WTC11 (cell line): ENCODE measurements at regions not wholly inside any gene's neighbourhood (a gene's known extent, or its start where the extent isn't known, plus 50 kb on each side); places are given as distances from the start of the nearest gene placed in this dataset.

ENCODE experiments used
- ATAC-seq: fragments of 200-7000 bp; cut with Tn5 transposase; 2 replicates; pipeline ENCODE4 v1.10.0; 2021; ENCODE audit warnings: mild to moderate bottlenecking, moderate library complexity
- CTCF ChIA-PET: fragments of 300-600 bp; sonication (Branson Sonifier 250); formaldehyde crosslinking; loops from one replicate; lab custom pipeline; 2021; ENCODE audit warnings: antibody characterized with exemption; lab: Charles Lee
- POLR2A ChIA-PET: fragments of 350-600 bp; sonication (Branson Sonifier 250); formaldehyde crosslinking; loops from one replicate; lab custom pipeline; 2021; ENCODE audit warnings: antibody characterized with exemption; lab: Charles Lee
- DNase-seq: peaks from one replicate; pipeline ENCODE4 v3.0.0; 2021; ENCODE audit warnings: low spot score
- H3K27ac Mint-ChIP-seq: 2 replicates; pipeline ENCODE4 v1.8.0; 2021; ENCODE audit warnings: mixed read lengths
- H3K27me3 Mint-ChIP-seq: 2 replicates; pipeline ENCODE4 v1.8.0; 2021; ENCODE audit warnings: low read depth, mild to moderate bottlenecking, moderate library complexity, mixed read lengths
- H3K36me3 Mint-ChIP-seq: 2 replicates; pipeline ENCODE4 v1.8.0; 2021; ENCODE audit warnings: mixed read lengths
- H3K4me1 Mint-ChIP-seq: 2 replicates; pipeline ENCODE4 v1.8.0; 2022; ENCODE audit warnings: mixed read lengths
- H3K4me3 Mint-ChIP-seq: 2 replicates; pipeline ENCODE4 v1.8.0; 2021; ENCODE audit warnings: mild to moderate bottlenecking, moderate library complexity, mixed read lengths
- H3K9me3 Mint-ChIP-seq: 2 replicates; pipeline ENCODE4 v1.8.0; 2021; ENCODE audit warnings: mixed read lengths
- ATF6 ChIP-seq: sonication (generic); formaldehyde crosslinking; IDR thresholded peaks from 2 replicates; pipeline ENCODE4 v1.8.1; 2023; ENCODE audit warnings: mild to moderate bottlenecking, missing genetic modification reagents
- CBFB ChIP-seq: sonication (generic); formaldehyde crosslinking; IDR thresholded peaks from 2 replicates; pipeline ENCODE4 v1.8.1; 2022; ENCODE audit warnings: mild to moderate bottlenecking, low read depth, missing genetic modification reagents
- CDX4 ChIP-seq: fragments of 250-450 bp; sonication (Bioruptor Pico); IDR thresholded peaks from 2 replicates; pipeline ENCODE4 v1.9.0; 2021; ENCODE audit warnings: moderate library complexity, mild to moderate bottlenecking, inconsistent platforms, borderline replicate concordance
- CREM ChIP-seq: sonication (generic); formaldehyde crosslinking; IDR thresholded peaks from 2 replicates; pipeline ENCODE4 v1.8.1; 2022; ENCODE audit warnings: mild to moderate bottlenecking, missing genetic modification reagents, moderate library complexity
- ESRRA ChIP-seq: sonication (generic); formaldehyde crosslinking; IDR thresholded peaks from 2 replicates; pipeline ENCODE4 v1.8.1; 2022; ENCODE audit warnings: mild to moderate bottlenecking, missing genetic modification reagents, borderline replicate concordance
- ETV6 ChIP-seq: sonication (generic); formaldehyde crosslinking; IDR thresholded peaks from 2 replicates; pipeline ENCODE4 v1.8.1; 2022; ENCODE audit warnings: mild to moderate bottlenecking, missing genetic modification reagents
- HMGA2 ChIP-seq: fragments of 250-450 bp; sonication (Bioruptor Pico); IDR thresholded peaks from 2 replicates; pipeline ENCODE4 v1.4.0; 2021; ENCODE audit warnings: mild to moderate bottlenecking, moderate library complexity
- IRF2 ChIP-seq: sonication (generic); formaldehyde crosslinking; IDR thresholded peaks from 2 replicates; pipeline ENCODE4 v1.8.0; 2022; ENCODE audit warnings: low read depth, missing genetic modification reagents, borderline replicate concordance
- JAZF1 ChIP-seq: fragments of 250-450 bp; sonication (Bioruptor Pico); IDR thresholded peaks from 2 replicates; pipeline ENCODE4 v1.9.0; 2021; ENCODE audit warnings: moderate library complexity, mild to moderate bottlenecking, inconsistent platforms
- MXD4 ChIP-seq: fragments of 250-450 bp; sonication (Bioruptor Pico); IDR thresholded peaks from 2 replicates; pipeline ENCODE4 v1.8.0; 2021; ENCODE audit warnings: mild to moderate bottlenecking, moderate library complexity, borderline replicate concordance
- MYBL2 ChIP-seq: sonication (generic); formaldehyde crosslinking; IDR thresholded peaks from 2 replicates; pipeline ENCODE4 v1.8.1; 2023; ENCODE audit warnings: mild to moderate bottlenecking, moderate library complexity, missing genetic modification reagents
- NR2C2 ChIP-seq: sonication (generic); formaldehyde crosslinking; IDR thresholded peaks from 2 replicates; pipeline ENCODE4 v1.8.0; 2022; ENCODE audit warnings: mild to moderate bottlenecking, missing genetic modification reagents
- PREB ChIP-seq: sonication (generic); formaldehyde crosslinking; IDR thresholded peaks from 2 replicates; pipeline ENCODE4 v1.8.1; 2022; ENCODE audit warnings: mild to moderate bottlenecking, missing genetic modification reagents, moderate library complexity, borderline replicate concordance
- RELA ChIP-seq: sonication (generic); formaldehyde crosslinking; IDR thresholded peaks from 2 replicates; pipeline ENCODE4 v1.8.1; 2022; ENCODE audit warnings: missing genetic modification reagents, mild to moderate bottlenecking, borderline replicate concordance
- SOX15 ChIP-seq: fragments of 250-450 bp; sonication (Bioruptor Pico); IDR thresholded peaks from 2 replicates; pipeline ENCODE4 v1.9.0; 2021; ENCODE audit warnings: mild to moderate bottlenecking
- TP53 ChIP-seq: sonication (generic); formaldehyde crosslinking; IDR thresholded peaks from 2 replicates; pipeline ENCODE4 v1.8.1; 2023; ENCODE audit warnings: mild to moderate bottlenecking, missing genetic modification reagents
- ZMAT4 ChIP-seq: fragments of 250-450 bp; sonication (Bioruptor Pico); IDR thresholded peaks from 2 replicates; pipeline ENCODE4 v1.9.0; 2021; ENCODE audit warnings: mild to moderate bottlenecking
- ZNF138 ChIP-seq: sonication (generic); formaldehyde crosslinking; conservative IDR thresholded peaks from 2 replicates; pipeline ENCODE4 v1.8.1; 2022; ENCODE audit warnings: mild to moderate bottlenecking, moderate library complexity, missing genetic modification reagents
- ZNF219 ChIP-seq: sonication (generic); formaldehyde crosslinking; IDR thresholded peaks from 2 replicates; pipeline ENCODE4 v1.8.0; 2023; ENCODE audit warnings: missing genetic modification reagents, mild to moderate bottlenecking, borderline replicate concordance
- ZNF232 ChIP-seq: sonication (generic); formaldehyde crosslinking; IDR thresholded peaks from 2 replicates; pipeline ENCODE4 v1.8.0; 2022; ENCODE audit warnings: mild to moderate bottlenecking, missing genetic modification reagents
- TF ChIP-seq, protein P1 (sequence below): fragments of 250-450 bp; sonication (Bioruptor Pico); IDR thresholded peaks from 2 replicates; pipeline ENCODE4 v2.1.2; 2022; ENCODE audit warnings: mild to moderate bottlenecking, moderate library complexity
- TF ChIP-seq, protein P2 (sequence below): fragments of 200-600 bp; IDR thresholded peaks from 2 replicates; pipeline ENCODE4 v1.8.0; 2022; ENCODE audit warnings: antibody characterized with exemption
- TF ChIP-seq, protein P3 (sequence below): fragments of 250-450 bp; sonication (Bioruptor Pico); conservative IDR thresholded peaks from 2 replicates; pipeline ENCODE4 v1.9.0; 2021; ENCODE audit warnings: mild to moderate bottlenecking
- TF ChIP-seq, protein P4 (sequence below): fragments of 250-450 bp; sonication (Bioruptor Pico); IDR thresholded peaks from 2 replicates; pipeline ENCODE4 v1.8.0; 2021; ENCODE audit warnings: mild to moderate bottlenecking
- TF ChIP-seq, protein P5 (sequence below): sonication (generic); formaldehyde crosslinking; IDR thresholded peaks from 2 replicates; pipeline ENCODE4 v1.8.0; 2022; ENCODE audit warnings: mild to moderate bottlenecking, missing genetic modification reagents

DNA sequence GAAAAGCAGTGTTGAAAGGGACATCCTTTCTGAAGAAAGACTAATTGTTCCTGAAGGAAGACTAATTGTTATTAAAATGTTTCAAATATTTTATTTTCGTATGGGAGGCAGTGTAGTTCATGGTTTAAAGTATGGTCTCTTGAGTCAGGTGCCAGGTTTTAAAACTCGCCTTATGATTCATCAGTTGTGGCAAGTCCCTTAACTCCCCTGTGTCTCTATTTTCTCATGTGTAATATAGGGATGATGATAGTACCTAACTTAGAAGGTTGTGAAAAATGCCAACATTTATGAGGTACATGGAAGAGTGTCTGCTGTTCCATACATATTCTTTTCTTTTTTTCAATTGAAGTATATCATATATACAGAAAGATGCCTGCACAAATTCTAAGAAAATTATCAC, 414.2 kb upstream of the DIPK2B start:
- Mint-ChIP-seq H3K27me3 (no peaks in the 10 kb centered on the region), H3K36me3 (peaks cover 5% of the 10 kb centered on the region; the same call in 1 of the 2 replicates), H3K4me3 (no peak overlapping the region), H3K27ac (no peak overlapping the region), H3K9me3 (peaks cover 46% of the 10 kb centered on the region), H3K4me1 (0 out of 2 replicates have a peak, but pooled peaks cover 6% of the 10 kb centered on the region)
- ChIA-PET CTCF (no interaction called here), POLR2A (no interaction called here)
- DNase-seq (no peak), ATAC-seq (no peak)
- TF ChIP-seq MXD4 (CRISPR knock-in tag): no peak
- no peak for TF ChIP-seq ATF6
- TF ChIP-seq ZNF138 (CRISPR knock-in tag): no peak
- TF ChIP-seq CDX4 (CRISPR knock-in tag): no peak
- TF ChIP-seq RELA (CRISPR knock-in tag): no peak
- no peak for TF ChIP-seq NR2C2 (CRISPR knock-in tag)
- TF ChIP-seq JAZF1 (CRISPR knock-in tag): no peak
- no peak for TF ChIP-seq PREB
- TF ChIP-seq, protein P1, sequence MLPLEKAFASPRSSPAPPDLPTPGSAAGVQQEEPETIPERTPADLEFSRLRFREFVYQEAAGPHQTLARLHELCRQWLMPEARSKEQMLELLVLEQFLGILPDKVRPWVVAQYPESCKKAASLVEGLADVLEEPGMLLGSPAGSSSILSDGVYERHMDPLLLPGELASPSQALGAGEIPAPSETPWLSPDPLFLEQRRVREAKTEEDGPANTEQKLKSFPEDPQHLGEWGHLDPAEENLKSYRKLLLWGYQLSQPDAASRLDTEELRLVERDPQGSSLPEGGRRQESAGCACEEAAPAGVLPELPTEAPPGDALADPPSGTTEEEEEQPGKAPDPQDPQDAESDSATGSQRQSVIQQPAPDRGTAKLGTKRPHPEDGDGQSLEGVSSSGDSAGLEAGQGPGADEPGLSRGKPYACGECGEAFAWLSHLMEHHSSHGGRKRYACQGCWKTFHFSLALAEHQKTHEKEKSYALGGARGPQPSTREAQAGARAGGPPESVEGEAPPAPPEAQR: no peak
- TF ChIP-seq, protein P2, sequence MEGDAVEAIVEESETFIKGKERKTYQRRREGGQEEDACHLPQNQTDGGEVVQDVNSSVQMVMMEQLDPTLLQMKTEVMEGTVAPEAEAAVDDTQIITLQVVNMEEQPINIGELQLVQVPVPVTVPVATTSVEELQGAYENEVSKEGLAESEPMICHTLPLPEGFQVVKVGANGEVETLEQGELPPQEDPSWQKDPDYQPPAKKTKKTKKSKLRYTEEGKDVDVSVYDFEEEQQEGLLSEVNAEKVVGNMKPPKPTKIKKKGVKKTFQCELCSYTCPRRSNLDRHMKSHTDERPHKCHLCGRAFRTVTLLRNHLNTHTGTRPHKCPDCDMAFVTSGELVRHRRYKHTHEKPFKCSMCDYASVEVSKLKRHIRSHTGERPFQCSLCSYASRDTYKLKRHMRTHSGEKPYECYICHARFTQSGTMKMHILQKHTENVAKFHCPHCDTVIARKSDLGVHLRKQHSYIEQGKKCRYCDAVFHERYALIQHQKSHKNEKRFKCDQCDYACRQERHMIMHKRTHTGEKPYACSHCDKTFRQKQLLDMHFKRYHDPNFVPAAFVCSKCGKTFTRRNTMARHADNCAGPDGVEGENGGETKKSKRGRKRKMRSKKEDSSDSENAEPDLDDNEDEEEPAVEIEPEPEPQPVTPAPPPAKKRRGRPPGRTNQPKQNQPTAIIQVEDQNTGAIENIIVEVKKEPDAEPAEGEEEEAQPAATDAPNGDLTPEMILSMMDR: no peak
- TF ChIP-seq HMGA2: no peak
- TF ChIP-seq ZNF219 (CRISPR knock-in tag): no peak
- TF ChIP-seq SOX15 (CRISPR knock-in tag): no peak
- TF ChIP-seq ETV6: no peak
- TF ChIP-seq, protein P3, sequence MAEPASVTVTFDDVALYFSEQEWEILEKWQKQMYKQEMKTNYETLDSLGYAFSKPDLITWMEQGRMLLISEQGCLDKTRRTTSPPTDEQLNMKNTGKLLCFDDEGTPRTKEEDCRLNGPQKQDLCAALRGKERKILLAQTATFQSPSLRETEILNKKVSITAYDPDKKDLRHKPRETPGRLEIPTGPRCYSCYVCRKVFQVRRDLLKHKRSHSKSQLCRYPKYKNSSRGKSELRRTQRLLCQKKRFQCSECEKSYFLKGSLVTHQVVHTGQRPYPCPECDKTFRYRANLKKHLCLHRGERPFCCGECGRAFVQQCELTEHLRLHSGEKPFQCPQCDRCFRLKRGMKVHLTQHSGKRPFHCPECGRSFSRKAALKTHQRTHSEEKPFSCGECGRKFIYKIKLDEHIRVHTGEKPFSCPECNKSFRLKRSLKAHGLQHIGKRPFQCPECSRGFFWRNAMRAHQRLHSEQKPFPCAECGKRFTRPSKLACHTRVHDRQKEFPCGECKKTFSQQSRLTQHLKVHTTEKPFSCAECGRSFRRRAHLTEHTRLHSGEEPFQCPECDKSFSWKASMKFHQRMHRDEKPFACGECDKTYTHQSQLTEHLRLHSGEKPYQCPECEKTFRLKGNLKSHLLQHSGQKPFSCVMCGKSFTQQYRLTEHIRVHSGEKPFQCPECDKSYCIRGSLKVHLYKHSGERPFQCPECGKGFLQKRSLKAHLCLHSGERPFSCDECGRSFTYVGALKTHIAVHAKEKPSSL: no peak
- no peak for TF ChIP-seq ZMAT4 (CRISPR knock-in tag)
- no peak for TF ChIP-seq IRF2 (CRISPR knock-in tag)

DNA sequence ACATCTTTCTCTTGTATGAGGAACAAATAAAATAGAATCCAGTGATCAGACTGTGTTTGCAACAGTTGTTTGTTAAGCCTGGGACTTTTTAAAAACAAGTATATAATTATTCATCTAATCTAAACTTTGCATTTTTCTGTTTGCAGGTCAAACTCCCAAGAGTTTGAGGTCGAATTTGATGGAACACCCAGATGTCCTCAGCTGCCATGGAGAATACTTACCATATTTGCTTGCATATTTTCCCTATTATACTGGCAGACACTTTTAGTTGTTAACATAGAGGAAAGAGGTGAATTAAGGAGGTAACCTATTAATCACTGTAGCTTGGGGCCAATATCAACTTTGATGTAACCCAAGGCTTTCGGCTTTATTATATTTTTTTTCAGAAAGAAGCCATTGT, 401.5 kb upstream of the DIPK2B start:
- CTCF ChIA-PET: no interaction called here
- ATAC-seq: no peak
- TF ChIP-seq MXD4 (CRISPR knock-in tag) (no peak), ESRRA (no peak), CREM (CRISPR knock-in tag) (no peak), HMGA2 (no peak), MYBL2 (no peak), ZMAT4 (CRISPR knock-in tag) (no peak), ZNF232 (CRISPR knock-in tag) (no peak), CBFB (CRISPR knock-in tag) (no peak), TP53 (CRISPR knock-in tag) (no peak)
- TF ChIP-seq, protein P4, sequence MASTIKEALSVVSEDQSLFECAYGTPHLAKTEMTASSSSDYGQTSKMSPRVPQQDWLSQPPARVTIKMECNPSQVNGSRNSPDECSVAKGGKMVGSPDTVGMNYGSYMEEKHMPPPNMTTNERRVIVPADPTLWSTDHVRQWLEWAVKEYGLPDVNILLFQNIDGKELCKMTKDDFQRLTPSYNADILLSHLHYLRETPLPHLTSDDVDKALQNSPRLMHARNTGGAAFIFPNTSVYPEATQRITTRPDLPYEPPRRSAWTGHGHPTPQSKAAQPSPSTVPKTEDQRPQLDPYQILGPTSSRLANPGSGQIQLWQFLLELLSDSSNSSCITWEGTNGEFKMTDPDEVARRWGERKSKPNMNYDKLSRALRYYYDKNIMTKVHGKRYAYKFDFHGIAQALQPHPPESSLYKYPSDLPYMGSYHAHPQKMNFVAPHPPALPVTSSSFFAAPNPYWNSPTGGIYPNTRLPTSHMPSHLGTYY (CRISPR knock-in tag): no peak
- TF ChIP-seq, protein P5, sequence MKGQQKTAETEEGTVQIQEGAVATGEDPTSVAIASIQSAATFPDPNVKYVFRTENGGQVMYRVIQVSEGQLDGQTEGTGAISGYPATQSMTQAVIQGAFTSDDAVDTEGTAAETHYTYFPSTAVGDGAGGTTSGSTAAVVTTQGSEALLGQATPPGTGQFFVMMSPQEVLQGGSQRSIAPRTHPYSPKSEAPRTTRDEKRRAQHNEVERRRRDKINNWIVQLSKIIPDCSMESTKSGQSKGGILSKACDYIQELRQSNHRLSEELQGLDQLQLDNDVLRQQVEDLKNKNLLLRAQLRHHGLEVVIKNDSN (CRISPR knock-in tag): no peak

More for the DNA sequence above, 401.5 kb upstream of the DIPK2B start:
- Mint-ChIP-seq H3K9me3 (peaks cover 8% of the 10 kb centered on the region), H3K4me3 (no peak overlapping the region), H3K36me3 (peaks cover 3% of the 10 kb centered on the region; the same call in 1 of the 2 replicates), H3K4me1 (peaks cover 39% of the 10 kb centered on the region), H3K27ac (no peak overlapping the region), H3K27me3 (no peaks in the 10 kb centered on the region)
- POLR2A ChIA-PET: no interaction called here
- no peak for DNase-seq
